HepG2 (cell line): ENCODE measurements at regions not wholly inside any gene's neighbourhood (a gene's known extent, or its start where the extent isn't known, plus 50 kb on each side); places are given as distances from the start of the nearest gene placed in this dataset.

Source experiments
- ATAC-seq: fragments of 200-7000 bp; cut with Tn5 transposase; 3 replicates; pipeline ENCODE4 v1.9.1; 2020; ENCODE audit warnings: mild to moderate bottlenecking, moderate library complexity
- BruUV-seq: library from RNA; stranded (reverse); fragments of 400-500 nt; replicated peaks from 2 replicates; lab custom pipeline; 2021; lab: Mats Ljungman, UMichigan
- CTCF ChIA-PET: fragments of 300-600 bp; formaldehyde crosslinking; extraction: SDS; loops from one replicate; lab custom pipeline; 2021; ENCODE audit warnings: low total read pairs, inconsistent platforms, low intra/inter-chr PET ratio; lab: Yijun Ruan, JAX
- POLR2A ChIA-PET: fragments of 350-600 bp; sonication (Branson Sonifier 250); formaldehyde crosslinking; loops from one replicate; lab custom pipeline; 2020; ENCODE audit warnings: antibody characterized with exemption, inconsistent platforms; lab: Yijun Ruan, JAX
- DNase-seq: peaks from one replicate; pipeline ENCODE4 v3.0.0-alpha.2; 2015; ENCODE audit warnings: low spot score
- FAIRE-seq: peaks from 3 replicates; lab custom pipeline; 2011; peaks lifted over from hg19 to GRCh38; lab: Jason Lieb, UNC
- H2AFZ ChIP-seq: one replicate; pipeline ENCODE4 v1.6.1; 2011; ENCODE audit warnings: low read length, inconsistent platforms
- H3K27ac ChIP-seq: fragments of 300-600 bp; 3 replicates; pipeline ENCODE4 v1.8.0; 2011; ENCODE audit warnings: mixed run types, mild to moderate bottlenecking, mixed read lengths, low read length, inconsistent platforms; ENCODE audit not compliant: insufficient read depth; ENCODE audit errors: extremely low read length
- H3K27me3 ChIP-seq, 2 experiments: fragments of 200-600 bp in 1 of 2; 2 replicates in 1 of 2; 3 replicates in 1 of 2; pipeline versions ENCODE4 v1.6.0 to v1.8.0; 2011; ENCODE audit warnings: low read length in 2 of 2, mild to moderate bottlenecking in 2 of 2, moderate library complexity in 2 of 2, inconsistent platforms in 1 of 2; ENCODE audit not compliant: insufficient read depth in 2 of 2, control insufficient read depth in 1 of 2
- H3K36me3 ChIP-seq, 2 experiments: fragments of 200-600 bp in 1 of 2; replicated peaks in 1 of 2; 2 replicates in 1 of 2; 3 replicates in 1 of 2; pipeline versions ENCODE4 v1.5.1 to v1.8.0; 2011; ENCODE audit warnings: low read length in 2 of 2, inconsistent platforms in 1 of 2; ENCODE audit not compliant: insufficient read depth in 2 of 2, control insufficient read depth in 1 of 2
- H3K4me1 ChIP-seq: 2 replicates; pipeline ENCODE4 v1.5.1; 2012; ENCODE audit warnings: low read length, inconsistent platforms; ENCODE audit not compliant: insufficient read depth
- H3K4me2 ChIP-seq: 2 replicates; pipeline ENCODE4 v1.6.0; 2011; ENCODE audit warnings: low read depth, low read length, inconsistent platforms
- H3K4me3 ChIP-seq, 3 experiments: fragments of 200-600 bp in 1 of 3; sonication (generic), shearing (Covaris generic) in 1 of 3; replicated peaks in 1 of 3; 2 replicates each; pipeline ENCODE4 v1.5.1; 2011 to 2016; ENCODE audit warnings: low read length in 3 of 3, inconsistent platforms in 2 of 3, low read depth in 2 of 3, mild to moderate bottlenecking in 2 of 3, control low read depth in 1 of 3, mixed read lengths in 1 of 3; ENCODE audit not compliant: insufficient read depth in 1 of 3
- H3K79me2 ChIP-seq: one replicate; pipeline ENCODE4 v1.6.1; 2011; ENCODE audit warnings: low read length, inconsistent platforms; ENCODE audit not compliant: insufficient read depth
- H3K9ac ChIP-seq: 2 replicates; pipeline ENCODE4 v1.6.0; 2011; ENCODE audit warnings: mild to moderate bottlenecking, low read depth, low read length, inconsistent platforms; ENCODE audit not compliant: insufficient read depth
- H3K9me3 ChIP-seq: 2 replicates; pipeline ENCODE4 v1.5.1; 2012; ENCODE audit warnings: mild to moderate bottlenecking, low read length
- H4K20me1 ChIP-seq: 2 replicates; pipeline ENCODE4 v1.6.0; 2011; ENCODE audit warnings: inconsistent platforms, mild to moderate bottlenecking, low read length, moderate library complexity; ENCODE audit not compliant: insufficient read depth
- ATAD3A ChIP-seq: sonication (generic); formaldehyde crosslinking; IDR thresholded peaks from 2 replicates; pipeline ENCODE4 v1.4.0; 2020; ENCODE audit warnings: missing genetic modification reagents
- CCDC6 ChIP-seq: sonication (generic); formaldehyde crosslinking; IDR thresholded peaks from 2 replicates; pipeline ENCODE4 v1.8.1; 2022; ENCODE audit warnings: mild to moderate bottlenecking, missing genetic modification reagents, moderate library complexity
- CENPX ChIP-seq: sonication (generic); formaldehyde crosslinking; IDR thresholded peaks from 2 replicates; pipeline ENCODE4 v1.9.0; 2021; ENCODE audit warnings: mild to moderate bottlenecking, missing genetic modification reagents, moderate library complexity
- GATA4 ChIP-seq: sonication (generic); IDR thresholded peaks from 2 replicates; pipeline ENCODE4 v1.6.1; 2016; ENCODE audit warnings: antibody characterized with exemption, low read depth, borderline replicate concordance
- KMT2B ChIP-seq: IDR thresholded peaks from 2 replicates; pipeline ENCODE4 v1.6.1; 2016; ENCODE audit warnings: missing genetic modification reagents, missing compliant biosample characterization
- RFXAP ChIP-seq: sonication (generic); formaldehyde crosslinking; IDR thresholded peaks from 2 replicates; pipeline ENCODE4 v1.4.0; 2020; ENCODE audit warnings: missing genetic modification reagents, borderline replicate concordance
- SOX5 ChIP-seq: IDR thresholded peaks from 2 replicates; pipeline ENCODE4 v1.6.1; 2016; ENCODE audit warnings: borderline replicate concordance
- ZBTB3 ChIP-seq: sonication (generic); formaldehyde crosslinking; IDR thresholded peaks from 2 replicates; pipeline ENCODE4 v1.4.0; 2020; ENCODE audit warnings: low read depth, mild to moderate bottlenecking, moderate library complexity, missing genetic modification reagents, borderline replicate concordance
- ZNF224 ChIP-seq: sonication (generic); formaldehyde crosslinking; IDR thresholded peaks from 2 replicates; pipeline ENCODE4 v1.5.0; 2020; ENCODE audit warnings: mild to moderate bottlenecking, missing genetic modification reagents
- ZNF484 ChIP-seq: sonication (generic); formaldehyde crosslinking; IDR thresholded peaks from 2 replicates; pipeline ENCODE4 v1.5.1; 2020; ENCODE audit warnings: mild to moderate bottlenecking, low read depth, missing genetic modification reagents, borderline replicate concordance
- ZNF530 ChIP-seq: sonication (generic); formaldehyde crosslinking; IDR thresholded peaks from 2 replicates; pipeline ENCODE4 v1.5.0; 2020; ENCODE audit warnings: low read depth, mild to moderate bottlenecking, missing genetic modification reagents
- ZNF557 ChIP-seq: sonication (generic); formaldehyde crosslinking; IDR thresholded peaks from 2 replicates; pipeline ENCODE4 v1.4.0; 2020; ENCODE audit warnings: missing genetic modification reagents
- ZNF562 ChIP-seq: sonication (generic); formaldehyde crosslinking; IDR thresholded peaks from 2 replicates; pipeline ENCODE4 v1.8.0; 2022; ENCODE audit warnings: missing genetic modification reagents, borderline replicate concordance
- ZNF660 ChIP-seq: sonication (generic); formaldehyde crosslinking; IDR thresholded peaks from 2 replicates; pipeline ENCODE4 v1.5.1; 2020; ENCODE audit warnings: mild to moderate bottlenecking, low read depth, missing genetic modification reagents, borderline replicate concordance
- ZNF746 ChIP-seq: sonication (generic); formaldehyde crosslinking; IDR thresholded peaks from 2 replicates; pipeline ENCODE4 v1.8.0; 2022; ENCODE audit warnings: mild to moderate bottlenecking, missing genetic modification reagents
- ZNF816 ChIP-seq: sonication (generic); formaldehyde crosslinking; IDR thresholded peaks from 2 replicates; pipeline ENCODE4 v1.8.0; 2022; ENCODE audit warnings: missing genetic modification reagents, mild to moderate bottlenecking, borderline replicate concordance
- ZNF83 ChIP-seq: sonication (generic); formaldehyde crosslinking; IDR thresholded peaks from 2 replicates; pipeline ENCODE4 v1.4.0; 2020; ENCODE audit warnings: missing genetic modification reagents, mild to moderate bottlenecking, borderline replicate concordance
- WGBS: methylation state at CpG from one replicate; pipeline ENCODE4 v1.1.6; 2017; ENCODE audit warnings: low lambda C conversion rate; 5-methylcytosine and 5-hydroxymethylcytosine counted together
- in situ Hi-C: cut with HindIII; loops from 2 replicates; pipeline ENCODE4 v1.10.0; 2017; ENCODE audit warnings: low pct_unique_long_range_greater_than_20kb; ENCODE audit not compliant: extremely low pct_ligation_motif_present
- intact Hi-C: fragments of 100-400 bp; cut with micrococcal nuclease; formaldehyde crosslinking; loops from one replicate; pipeline ENCODE4 v1.10.0; 2022; ENCODE audit not compliant: unreplicated experiment
- TF ChIP-seq, protein P1 (sequence below): sonication (generic); formaldehyde crosslinking; IDR thresholded peaks from 2 replicates; pipeline ENCODE4 v1.5.0; 2020; ENCODE audit warnings: missing genetic modification reagents
- TF ChIP-seq, protein P2 (sequence below): sonication (generic); formaldehyde crosslinking; IDR thresholded peaks from 2 replicates; pipeline ENCODE4 v1.8.1; 2023; ENCODE audit warnings: mild to moderate bottlenecking, missing genetic modification reagents
- TF ChIP-seq, protein P3 (sequence below): sonication (generic); formaldehyde crosslinking; IDR thresholded peaks from 2 replicates; pipeline ENCODE4 v1.5.1; 2020; ENCODE audit warnings: mild to moderate bottlenecking, missing genetic modification reagents, moderate library complexity

DNA sequence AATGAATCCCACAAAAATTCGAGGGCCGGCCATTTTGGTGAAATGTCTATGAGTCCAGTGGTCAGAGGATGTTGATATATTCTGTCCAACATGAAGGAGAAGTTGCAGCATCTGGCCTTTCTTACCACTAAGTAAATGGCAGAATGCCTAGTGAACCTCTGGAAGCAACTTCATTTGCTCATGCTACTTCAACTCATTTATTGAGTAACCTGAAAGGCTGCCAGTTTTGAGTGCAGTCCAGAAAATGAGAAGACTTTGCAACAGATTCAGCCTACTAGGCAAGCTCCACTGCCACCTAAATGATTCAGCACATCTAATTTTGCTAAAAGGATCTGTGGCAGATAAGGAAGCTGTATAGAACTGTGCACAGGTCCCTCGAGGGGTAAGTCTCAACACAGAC lies 265.0 kb downstream of the OPA1 start:
- in situ Hi-C loops (no loop called here), intact Hi-C loops (no loop called here)
- ChIA-PET POLR2A (no interaction called here), CTCF (no interaction called here)
- WGBS: 33% methylated on average over 3 of the region's 3 CpGs
- Histone ChIP-seq H3K27ac (no peak overlapping the region), H3K36me3 (no peaks in the 10 kb centered on the region), H3K9me3 (no peaks in the 10 kb centered on the region), H3K27me3 (peaks cover 2 to 15% of the 10 kb centered on the region in 2 experiments; a peak in 4 of 5 replicates), H3K9ac (no peak overlapping the region), H4K20me1 (no peaks in the 10 kb centered on the region), H3K4me3 (no peak overlapping the region), H3K79me2 (no peaks in the 10 kb centered on the region), H3K4me1 (no peaks in the 10 kb centered on the region), H3K4me2 (no peak overlapping the region), H2AFZ (no peak overlapping the region)
- no TSS peak for BruUV-seq
- DNase-seq: no peak
- no peak for ATAC-seq
- no peak for FAIRE-seq
- TF ChIP-seq ZNF484 (CRISPR knock-in tag) (no peak), ZNF83 (CRISPR knock-in tag) (no peak), ZNF660 (no peak), GATA4 (no peak), KMT2B (CRISPR knock-in tag) (no peak), ATAD3A (no peak), ZNF224 (CRISPR knock-in tag) (no peak), CENPX (CRISPR knock-in tag) (no peak), ZNF816 (CRISPR knock-in tag) (no peak), RFXAP (no peak), CCDC6 (CRISPR knock-in tag) (no peak), ZNF530 (CRISPR knock-in tag) (no peak), ZNF746 (CRISPR knock-in tag) (no peak), ZBTB3 (CRISPR knock-in tag) (no peak), ZNF562 (CRISPR knock-in tag) (no peak), SOX5 (CRISPR knock-in tag) (no peak), ZNF557 (CRISPR knock-in tag) (no peak)
- TF ChIP-seq, protein P1, sequence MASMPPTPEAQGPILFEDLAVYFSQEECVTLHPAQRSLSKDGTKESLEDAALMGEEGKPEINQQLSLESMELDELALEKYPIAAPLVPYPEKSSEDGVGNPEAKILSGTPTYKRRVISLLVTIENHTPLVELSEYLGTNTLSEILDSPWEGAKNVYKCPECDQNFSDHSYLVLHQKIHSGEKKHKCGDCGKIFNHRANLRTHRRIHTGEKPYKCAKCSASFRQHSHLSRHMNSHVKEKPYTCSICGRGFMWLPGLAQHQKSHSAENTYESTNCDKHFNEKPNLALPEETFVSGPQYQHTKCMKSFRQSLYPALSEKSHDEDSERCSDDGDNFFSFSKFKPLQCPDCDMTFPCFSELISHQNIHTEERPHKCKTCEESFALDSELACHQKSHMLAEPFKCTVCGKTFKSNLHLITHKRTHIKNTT (CRISPR knock-in tag): no peak
- TF ChIP-seq, protein P2, sequence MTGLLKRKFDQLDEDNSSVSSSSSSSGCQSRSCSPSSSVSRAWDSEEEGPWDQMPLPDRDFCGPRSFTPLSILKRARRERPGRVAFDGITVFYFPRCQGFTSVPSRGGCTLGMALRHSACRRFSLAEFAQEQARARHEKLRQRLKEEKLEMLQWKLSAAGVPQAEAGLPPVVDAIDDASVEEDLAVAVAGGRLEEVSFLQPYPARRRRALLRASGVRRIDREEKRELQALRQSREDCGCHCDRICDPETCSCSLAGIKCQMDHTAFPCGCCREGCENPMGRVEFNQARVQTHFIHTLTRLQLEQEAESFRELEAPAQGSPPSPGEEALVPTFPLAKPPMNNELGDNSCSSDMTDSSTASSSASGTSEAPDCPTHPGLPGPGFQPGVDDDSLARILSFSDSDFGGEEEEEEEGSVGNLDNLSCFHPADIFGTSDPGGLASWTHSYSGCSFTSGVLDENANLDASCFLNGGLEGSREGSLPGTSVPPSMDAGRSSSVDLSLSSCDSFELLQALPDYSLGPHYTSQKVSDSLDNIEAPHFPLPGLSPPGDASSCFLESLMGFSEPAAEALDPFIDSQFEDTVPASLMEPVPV (CRISPR knock-in tag): no peak
- TF ChIP-seq, protein P3, sequence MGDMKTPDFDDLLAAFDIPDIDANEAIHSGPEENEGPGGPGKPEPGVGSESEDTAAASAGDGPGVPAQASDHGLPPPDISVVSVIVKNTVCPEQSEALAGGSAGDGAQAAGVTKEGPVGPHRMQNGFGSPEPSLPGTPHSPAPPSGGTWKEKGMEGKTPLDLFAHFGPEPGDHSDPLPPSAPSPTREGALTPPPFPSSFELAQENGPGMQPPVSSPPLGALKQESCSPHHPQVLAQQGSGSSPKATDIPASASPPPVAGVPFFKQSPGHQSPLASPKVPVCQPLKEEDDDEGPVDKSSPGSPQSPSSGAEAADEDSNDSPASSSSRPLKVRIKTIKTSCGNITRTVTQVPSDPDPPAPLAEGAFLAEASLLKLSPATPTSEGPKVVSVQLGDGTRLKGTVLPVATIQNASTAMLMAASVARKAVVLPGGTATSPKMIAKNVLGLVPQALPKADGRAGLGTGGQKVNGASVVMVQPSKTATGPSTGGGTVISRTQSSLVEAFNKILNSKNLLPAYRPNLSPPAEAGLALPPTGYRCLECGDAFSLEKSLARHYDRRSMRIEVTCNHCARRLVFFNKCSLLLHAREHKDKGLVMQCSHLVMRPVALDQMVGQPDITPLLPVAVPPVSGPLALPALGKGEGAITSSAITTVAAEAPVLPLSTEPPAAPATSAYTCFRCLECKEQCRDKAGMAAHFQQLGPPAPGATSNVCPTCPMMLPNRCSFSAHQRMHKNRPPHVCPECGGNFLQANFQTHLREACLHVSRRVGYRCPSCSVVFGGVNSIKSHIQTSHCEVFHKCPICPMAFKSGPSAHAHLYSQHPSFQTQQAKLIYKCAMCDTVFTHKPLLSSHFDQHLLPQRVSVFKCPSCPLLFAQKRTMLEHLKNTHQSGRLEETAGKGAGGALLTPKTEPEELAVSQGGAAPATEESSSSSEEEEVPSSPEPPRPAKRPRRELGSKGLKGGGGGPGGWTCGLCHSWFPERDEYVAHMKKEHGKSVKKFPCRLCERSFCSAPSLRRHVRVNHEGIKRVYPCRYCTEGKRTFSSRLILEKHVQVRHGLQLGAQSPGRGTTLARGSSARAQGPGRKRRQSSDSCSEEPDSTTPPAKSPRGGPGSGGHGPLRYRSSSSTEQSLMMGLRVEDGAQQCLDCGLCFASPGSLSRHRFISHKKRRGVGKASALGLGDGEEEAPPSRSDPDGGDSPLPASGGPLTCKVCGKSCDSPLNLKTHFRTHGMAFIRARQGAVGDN (CRISPR knock-in tag): no peak
